ENCODE measurements at regions not wholly inside any gene's neighbourhood (a gene's known extent, or its start where the extent isn't known, plus 50 kb on each side); places are given as distances from the start of the nearest gene placed in this dataset.

DNA sequence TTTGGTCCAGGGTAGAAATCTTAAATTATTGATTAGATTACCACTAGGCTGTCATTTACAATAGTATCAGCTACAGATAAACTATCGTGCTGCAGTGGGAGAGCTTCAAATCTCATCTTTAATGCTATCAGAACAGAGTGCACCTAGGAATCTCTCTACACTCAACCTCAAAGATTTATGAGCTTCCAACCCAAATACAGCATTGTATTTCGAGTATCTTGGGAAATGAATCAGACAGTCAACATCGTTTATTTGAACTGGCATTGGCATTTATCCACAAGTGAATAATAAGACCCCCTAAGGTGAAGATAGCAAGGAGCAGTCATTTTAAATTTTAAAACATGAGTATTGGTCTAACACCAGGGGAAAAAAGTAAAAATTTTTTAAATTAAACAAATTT is 1203.2 kb downstream of the CDH12 start:
- no peak overlapping the region for H3K4me3 Mint-ChIP-seq
- no peak for TF ChIP-seq CTCF (IDR thresholded peaks at IDR 0.05)
- no peak for DNase-seq
- H3K36me3 Mint-ChIP-seq (ENCODE audit: low read depth): no peaks in the 10 kb centered on the region
- peaks cover 4% of the 10 kb centered on the region for H3K9me3 Mint-ChIP-seq
- no peaks in the 10 kb centered on the region for H3K4me1 Mint-ChIP-seq (ENCODE audit: low read depth)
- H3K27ac Mint-ChIP-seq: no peak overlapping the region
- H3K27me3 Mint-ChIP-seq (ENCODE audit: insufficient read depth): peaks cover 2% of the 10 kb centered on the region

GRCh38 chr5:21646469-21646868 is 1206.7 kb downstream of the CDH12 start:
- TF ChIP-seq CTCF (IDR thresholded peaks at IDR 0.05): no peak
- Mint-ChIP-seq H3K4me3 (no peak overlapping the region), H3K36me3 (ENCODE audit: low read depth) (no peaks in the 10 kb centered on the region), H3K9me3 (no peaks in the 10 kb centered on the region; the same call in 1 of the 2 replicates), H3K27me3 (ENCODE audit: insufficient read depth) (peaks cover 2% of the 10 kb centered on the region), H3K4me1 (ENCODE audit: low read depth) (no peaks in the 10 kb centered on the region), H3K27ac (no peak overlapping the region)
- DNase-seq: no peak

- Mint-ChIP-seq H3K4me1 (ENCODE audit: low read depth) (no peaks in the 10 kb centered on the region), H3K27ac (no peak overlapping the region), H3K9me3 (no peaks in the 10 kb centered on the region; the same call in 1 of the 2 replicates), H3K36me3 (ENCODE audit: low read depth) (no peaks in the 10 kb centered on the region), H3K4me3 (no peak overlapping the region), H3K27me3 (ENCODE audit: insufficient read depth) (no peaks in the 10 kb centered on the region; the same call in 1 of the 2 replicates)
- no peak for TF ChIP-seq CTCF (IDR thresholded peaks at IDR 0.05)
- no peak for DNase-seq
These were observed 1209.1 kb downstream of the CDH12 start for GRCh38 chr5:21644032-21644431.

GRCh38 chr5:21642312-21642711 is 1210.8 kb downstream of the CDH12 start:
- H3K4me1 Mint-ChIP-seq (ENCODE audit: low read depth): no peaks in the 10 kb centered on the region
- H3K4me3 Mint-ChIP-seq: no peak overlapping the region
- no peak for DNase-seq
- H3K9me3 Mint-ChIP-seq: no peaks in the 10 kb centered on the region; the same call in 1 of the 2 replicates
- no peak for TF ChIP-seq CTCF (IDR thresholded peaks at IDR 0.05)
- no peaks in the 10 kb centered on the region; the same call in 1 of the 2 replicates for H3K27me3 Mint-ChIP-seq (ENCODE audit: insufficient read depth)
- H3K27ac Mint-ChIP-seq: no peak overlapping the region
- no peaks in the 10 kb centered on the region for H3K36me3 Mint-ChIP-seq (ENCODE audit: low read depth)

DNA sequence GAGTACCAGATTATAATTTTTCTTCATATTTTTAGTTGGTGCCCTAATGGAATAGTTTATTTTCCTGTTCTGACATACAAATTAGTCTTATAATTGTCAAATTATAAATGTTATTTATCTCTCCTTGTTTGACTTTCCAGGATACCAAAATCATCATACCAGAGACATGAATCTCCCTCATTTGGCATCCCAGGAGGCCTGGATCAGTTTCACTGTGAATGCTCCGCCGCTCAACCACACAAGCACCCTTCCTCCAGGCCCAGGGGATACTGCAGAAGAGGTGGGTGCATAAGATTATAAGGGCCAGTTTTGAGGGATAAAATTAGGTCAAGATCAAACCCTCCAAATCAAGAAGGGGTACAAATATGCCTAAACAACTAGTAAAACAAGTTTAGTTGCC is 1229.3 kb downstream of the CDH12 start:
- Mint-ChIP-seq H3K4me3 (no peak overlapping the region), H3K4me1 (ENCODE audit: low read depth) (no peaks in the 10 kb centered on the region), H3K27ac (no peak overlapping the region), H3K36me3 (ENCODE audit: low read depth) (no peaks in the 10 kb centered on the region), H3K27me3 (ENCODE audit: insufficient read depth) (no peaks in the 10 kb centered on the region; the same call in 1 of the 2 replicates), H3K9me3 (peaks cover 40% of the 10 kb centered on the region)
- no peak for TF ChIP-seq CTCF (IDR thresholded peaks at IDR 0.05)
- DNase-seq: no peak
